Fibroblast of lung (primary cell): ENCODE measurements at regions not wholly inside any gene's neighbourhood (a gene's known extent, or its start where the extent isn't known, plus 50 kb on each side); places are given as distances from the start of the nearest gene placed in this dataset.

ENCODE experiments used
- CTCF ChIP-seq, 2 donors: IDR thresholded peaks in 1 of 2; conservative IDR thresholded peaks in 1 of 2; 1 replicate in 1 of 2; 2 replicates in 1 of 2; pipeline ENCODE4 v1.5.1; 2011 to 2012; ENCODE audit warnings: low read length in 2 of 2, control low read depth in 1 of 2, inconsistent platforms in 1 of 2, low read depth in 1 of 2, mild to moderate bottlenecking in 1 of 2
- EZH2 ChIP-seq: IDR thresholded peaks from 2 replicates; pipeline ENCODE4 v1.5.1; 2012; ENCODE audit warnings: low read length, control low read depth, mild to moderate bottlenecking; ENCODE audit errors: missing control alignments

GRCh38 chr15:92244703-92245102 is 149.0 kb upstream of the ST8SIA2 start:
- TF ChIP-seq CTCF (conservative IDR thresholded peaks at IDR 0.05 in 1 of 2, IDR thresholded peaks at IDR 0.05 in 1 of 2; ENCODE audit: low read depth in 1 of 2, low read length in 2 of 2) (no peak), EZH2 (no peak)
